LNCaP clone FGC (cell line): ENCODE measurements at regions not wholly inside any gene's neighbourhood (a gene's known extent, or its start where the extent isn't known, plus 50 kb on each side); places are given as distances from the start of the nearest gene placed in this dataset.

Experiments
- DNase-seq: peaks from one replicate; pipeline ENCODE4 v3.0.0-alpha.2; 2011; ENCODE audit warnings: low read depth
- H3K4me3 ChIP-seq: 2 replicates; pipeline ENCODE4 v1.5.1; 2011; ENCODE audit warnings: mild to moderate bottlenecking, low read depth, low read length, control low read depth
- CTCF ChIP-seq: IDR thresholded peaks from 2 replicates; pipeline ENCODE4 v1.5.1; 2012; ENCODE audit warnings: mild to moderate bottlenecking; ENCODE audit not compliant: control insufficient read depth, insufficient read depth; ENCODE audit errors: extremely low read depth

GRCh38 chr2:71797035-71797810 lies 343.9 kb downstream of the DYSF start:
- TF ChIP-seq CTCF: no peak
- no peak overlapping the region for H3K4me3 ChIP-seq
- DNase-seq: no peak

DNA sequence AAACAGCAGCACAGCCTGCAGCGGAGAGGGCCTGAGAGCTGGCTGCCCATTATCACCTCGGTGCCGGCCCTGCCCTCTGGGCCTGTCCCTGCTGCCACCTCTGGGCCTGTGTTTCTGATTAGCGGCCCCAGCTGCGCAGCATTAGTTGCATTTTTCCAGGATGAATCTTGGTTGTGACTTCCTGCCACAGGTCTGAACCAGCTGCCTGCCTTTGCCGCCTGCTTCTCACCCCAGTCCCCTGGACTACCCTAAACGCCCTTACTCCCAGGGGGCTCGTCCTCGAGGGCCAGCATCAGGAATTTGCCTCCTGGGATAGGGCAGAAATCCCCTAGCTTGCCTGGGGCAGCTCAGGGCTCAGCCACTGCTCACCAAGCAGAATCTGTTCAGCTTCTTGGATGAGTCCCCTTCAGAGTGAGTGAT lies 342.8 kb downstream of the DYSF start:
- TF ChIP-seq CTCF: no peak
- H3K4me3 ChIP-seq: no peak overlapping the region
- no peak for DNase-seq

- DNase-seq: no peak
- H3K4me3 ChIP-seq: no peak overlapping the region
- TF ChIP-seq CTCF: no peak
Observed at GRCh38 chr2:71795486-71795885, 342.1 kb downstream of the DYSF start.

DNA sequence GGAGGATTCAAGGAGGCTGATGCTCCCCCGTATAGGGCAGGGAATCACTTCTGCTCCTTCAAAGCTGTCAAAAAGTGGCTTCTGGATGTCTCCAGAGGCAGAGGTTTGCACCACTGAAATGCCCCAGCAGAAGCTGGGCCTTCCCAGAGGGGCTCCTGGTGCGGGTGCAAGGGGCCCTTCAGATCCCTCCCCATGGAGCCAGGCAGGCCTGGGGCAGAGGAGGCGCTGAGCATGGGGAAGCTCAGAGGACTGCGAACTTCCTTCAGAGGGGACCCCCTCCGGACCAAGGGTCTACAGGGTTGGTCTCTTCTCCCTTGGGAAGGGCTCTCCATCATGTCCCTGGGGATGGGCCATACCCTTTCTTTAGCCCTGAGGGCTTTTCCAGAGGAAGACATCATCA lies 341.2 kb downstream of the DYSF start:
- no peak for DNase-seq
- TF ChIP-seq CTCF: no peak
- no peak overlapping the region for H3K4me3 ChIP-seq

GRCh38 chr2:71793926-71794325 lies 340.6 kb downstream of the DYSF start:
- TF ChIP-seq CTCF: no peak
- H3K4me3 ChIP-seq: no peak overlapping the region
- no peak for DNase-seq

- no peak for TF ChIP-seq CTCF
- no peak for DNase-seq
Observed at GRCh38 chr2:71792926-71793761, 339.8 kb downstream of the DYSF start.

More at GRCh38 chr2:71792926-71793761, 339.8 kb downstream of the DYSF start:
- H3K4me3 ChIP-seq: no peak overlapping the region
